HG02943 (cell line): ENCODE measurements at regions not wholly inside any gene's neighbourhood (a gene's known extent, or its start where the extent isn't known, plus 50 kb on each side); places are given as distances from the start of the nearest gene placed in this dataset.

Source experiments
- ATAC-seq: cut with Tn5 transposase; IDR thresholded peaks from one replicate; pipeline ENCODE4 v1.9.1; 2021; ENCODE audit warnings: mild to moderate bottlenecking, low read depth, moderate library complexity; ENCODE audit not compliant: unreplicated experiment

GRCh38 chr6:41449399-41450245 is 96.6 kb upstream of the FOXP4 start:
- no peak for ATAC-seq

- no peak for ATAC-seq
Measured at GRCh38 chr6:41450581-41450980, 95.6 kb upstream of the FOXP4 start.

- no peak for ATAC-seq
Measured at GRCh38 chr6:41451039-41451438, 95.1 kb upstream of the FOXP4 start.

- ATAC-seq, result no peak
Measured at GRCh38 chr6:41451515-41452163, 94.5 kb upstream of the FOXP4 start.

- no peak for ATAC-seq
Measured at GRCh38 chr6:41452763-41453162, 93.4 kb upstream of the FOXP4 start.

GRCh38 chr6:41453244-41453643 is 92.9 kb upstream of the FOXP4 start:
- ATAC-seq, result no peak

GRCh38 chr6:41454189-41454789 is 91.9 kb upstream of the FOXP4 start:
- ATAC-seq, result no peak

GRCh38 chr6:41455410-41455809 is 90.8 kb upstream of the FOXP4 start:
- ATAC-seq, result no peak

- no peak for ATAC-seq
Measured at GRCh38 chr6:41455818-41456217, 90.4 kb upstream of the FOXP4 start.

- no peak for ATAC-seq
Measured at GRCh38 chr6:41457303-41457670, 88.9 kb upstream of the FOXP4 start.

GRCh38 chr6:41459738-41460137 is 86.4 kb upstream of the FOXP4 start:
- no peak for ATAC-seq

- no peak for ATAC-seq
Measured at GRCh38 chr6:41460742-41461336, 85.3 kb upstream of the FOXP4 start.

GRCh38 chr6:41462033-41462432 is 84.1 kb upstream of the FOXP4 start:
- ATAC-seq, result no peak

GRCh38 chr6:41463062-41463930 is 82.9 kb upstream of the FOXP4 start:
- peak; percentile 63 for ATAC-seq

GRCh38 chr6:41464019-41464418 is 82.2 kb upstream of the FOXP4 start:
- ATAC-seq, result no peak

GRCh38 chr6:41464481-41464880 is 81.7 kb upstream of the FOXP4 start:
- no peak for ATAC-seq

GRCh38 chr6:41466437-41466990 is 79.7 kb upstream of the FOXP4 start:
- no peak for ATAC-seq

GRCh38 chr6:41467061-41467460 is 79.1 kb upstream of the FOXP4 start:
- ATAC-seq, result no peak

- no peak for ATAC-seq
Measured at GRCh38 chr6:41467627-41468404, 78.4 kb upstream of the FOXP4 start.
